KMS-11 (cell line): ENCODE measurements at regions not wholly inside any gene's neighbourhood (a gene's known extent, or its start where the extent isn't known, plus 50 kb on each side); places are given as distances from the start of the nearest gene placed in this dataset.
"Not testable (repeated sequence)": the region's sequence is repeated elsewhere in the genome, so short reads cannot be mapped to it uniquely, and the experiment has no call there.

ENCODE experiments used
- H2AFZ ChIP-seq: fragments of 200-600 bp; sonication (generic); 2 replicates; pipeline ENCODE4 v1.6.1; 2016; ENCODE audit warnings: antibody characterized with exemption, mixed run types, low read depth
- H3K27ac ChIP-seq: fragments of 200-600 bp; sonication (generic); 2 replicates; pipeline ENCODE4 v1.6.1; 2016; ENCODE audit warnings: mild to moderate bottlenecking, mixed run types
- H3K27me3 ChIP-seq: fragments of 200-600 bp; sonication (generic); 2 replicates; pipeline ENCODE4 v1.6.1; 2017; ENCODE audit warnings: mild to moderate bottlenecking, low read depth, mixed run types, moderate library complexity; ENCODE audit not compliant: insufficient read depth
- H3K36me3 ChIP-seq: fragments of 200-600 bp; sonication (generic); 2 replicates; pipeline ENCODE4 v1.6.1; 2017; ENCODE audit warnings: mild to moderate bottlenecking, mixed run types; ENCODE audit not compliant: insufficient read depth
- H3K4me1 ChIP-seq: fragments of 200-600 bp; sonication (generic); 2 replicates; pipeline ENCODE4 v1.6.1; 2016; ENCODE audit warnings: mild to moderate bottlenecking, low read depth, mixed run types; ENCODE audit not compliant: poor library complexity, severe bottlenecking
- H3K4me2 ChIP-seq: fragments of 200-600 bp; sonication (generic); 2 replicates; pipeline ENCODE4 v1.7.0; 2016; ENCODE audit warnings: mild to moderate bottlenecking, mixed run types
- H3K4me3 ChIP-seq: fragments of 200-600 bp; sonication (generic); IDR thresholded peaks from 2 replicates; pipeline ENCODE4 v1.6.1; 2017; ENCODE audit warnings: low read depth, low read length, mixed read lengths; ENCODE audit not compliant: insufficient read depth
- H3K79me2 ChIP-seq: fragments of 200-600 bp; sonication (generic); 2 replicates; pipeline ENCODE4 v1.6.1; 2016; ENCODE audit warnings: low read depth, mixed run types; ENCODE audit not compliant: insufficient read depth
- H3K9ac ChIP-seq: fragments of 200-600 bp; sonication (generic); 2 replicates; pipeline ENCODE4 v1.6.1; 2016; ENCODE audit warnings: mild to moderate bottlenecking, mixed run types
- H4K20me1 ChIP-seq: fragments of 200-600 bp; sonication (generic); 2 replicates; pipeline ENCODE4 v1.6.1; 2016; ENCODE audit warnings: mild to moderate bottlenecking, mixed run types; ENCODE audit not compliant: insufficient read depth
- CTCF ChIP-seq: fragments of 200-600 bp; sonication (generic); conservative IDR thresholded peaks from 2 replicates; pipeline ENCODE4 v1.6.1; 2017; ENCODE audit warnings: low read depth, mild to moderate bottlenecking, antibody characterized with exemption, low read length, moderate library complexity, mixed read lengths

DNA sequence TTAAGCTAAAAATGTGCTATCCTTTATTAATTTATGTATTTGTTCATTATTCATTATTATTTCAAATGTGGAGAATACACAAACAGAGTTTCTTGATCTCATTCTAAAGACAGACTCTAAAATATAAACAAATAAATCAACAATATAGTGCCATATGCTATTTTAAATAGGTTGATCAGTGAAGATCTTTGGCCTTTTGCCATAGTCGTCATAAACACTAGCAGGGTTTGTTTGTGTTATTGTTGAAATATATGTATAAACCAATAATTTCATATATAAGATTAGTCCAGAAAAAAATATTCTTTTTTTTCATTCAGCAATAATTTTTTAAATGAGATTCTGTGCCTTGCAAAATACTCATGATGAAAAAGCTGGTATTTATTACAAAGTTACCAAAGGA, 62.1 kb upstream of the KYNU start:
- Histone ChIP-seq H3K4me3 (no peak overlapping the region), H2AFZ (no peak overlapping the region), H4K20me1 (no peaks in the 10 kb centered on the region), H3K4me2 (no peak overlapping the region), H3K79me2 (no peaks in the 10 kb centered on the region), H3K4me1 (no peaks in the 10 kb centered on the region), H3K27me3 (no peaks in the 10 kb centered on the region), H3K9ac (no peak overlapping the region), H3K36me3 (no peaks in the 10 kb centered on the region), H3K27ac (no peak overlapping the region)
- TF ChIP-seq CTCF: no peak

DNA sequence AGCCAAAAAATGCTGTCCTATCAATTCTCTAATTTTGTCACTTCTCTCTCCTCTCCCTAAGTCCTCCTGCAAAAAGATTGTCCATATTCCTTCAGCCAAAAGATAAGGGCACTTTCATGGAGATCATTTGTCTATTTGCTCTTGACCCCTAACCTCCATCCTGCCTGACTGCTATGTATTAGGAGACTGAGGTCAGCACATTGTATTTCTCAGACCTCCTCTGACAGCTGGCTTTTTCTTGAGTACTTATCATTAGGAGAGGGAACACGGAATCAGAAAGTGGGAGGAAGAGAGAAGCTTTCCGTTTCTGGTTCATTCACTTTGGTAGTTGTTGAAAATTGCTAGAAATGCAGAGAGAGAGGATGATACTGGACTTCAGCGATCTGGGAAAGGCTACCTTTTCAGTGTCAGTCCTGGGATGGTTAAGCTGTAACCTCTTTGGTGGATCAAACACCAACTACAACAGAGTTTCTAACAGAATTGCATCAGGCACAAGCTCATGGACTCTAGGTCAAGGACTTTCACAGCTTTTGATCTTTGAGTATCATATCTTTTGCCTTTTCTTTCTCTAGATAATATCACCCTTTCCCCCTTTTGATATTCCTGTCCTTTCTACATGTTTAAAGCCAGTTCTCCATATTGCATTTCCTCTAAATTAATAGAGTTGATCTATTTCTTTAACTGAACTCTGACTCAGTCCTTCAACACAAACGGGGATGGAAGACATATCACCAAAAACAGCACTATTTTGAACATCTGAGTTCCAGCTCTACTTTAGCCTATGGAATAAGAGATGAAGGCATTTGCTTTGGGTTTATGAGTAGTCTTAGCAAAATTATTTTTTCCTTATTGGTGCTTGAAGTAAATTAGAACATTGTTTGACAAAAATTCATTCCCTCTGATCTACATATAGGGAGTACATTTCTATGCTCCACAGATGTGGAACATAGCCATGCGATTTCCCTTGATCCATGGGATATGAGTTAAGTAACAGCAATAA, 63.3 kb upstream of the KYNU start:
- Histone ChIP-seq H3K4me1 (no peaks in the 10 kb centered on the region), H3K27me3 (no peaks in the 10 kb centered on the region), H3K9ac (no peak overlapping the region), H2AFZ (no peak overlapping the region), H3K79me2 (no peaks in the 10 kb centered on the region), H3K4me2 (no peak overlapping the region), H3K27ac (no peak overlapping the region), H3K36me3 (no peaks in the 10 kb centered on the region), H3K4me3 (no peak overlapping the region), H4K20me1 (no peaks in the 10 kb centered on the region)
- no peak for TF ChIP-seq CTCF

DNA sequence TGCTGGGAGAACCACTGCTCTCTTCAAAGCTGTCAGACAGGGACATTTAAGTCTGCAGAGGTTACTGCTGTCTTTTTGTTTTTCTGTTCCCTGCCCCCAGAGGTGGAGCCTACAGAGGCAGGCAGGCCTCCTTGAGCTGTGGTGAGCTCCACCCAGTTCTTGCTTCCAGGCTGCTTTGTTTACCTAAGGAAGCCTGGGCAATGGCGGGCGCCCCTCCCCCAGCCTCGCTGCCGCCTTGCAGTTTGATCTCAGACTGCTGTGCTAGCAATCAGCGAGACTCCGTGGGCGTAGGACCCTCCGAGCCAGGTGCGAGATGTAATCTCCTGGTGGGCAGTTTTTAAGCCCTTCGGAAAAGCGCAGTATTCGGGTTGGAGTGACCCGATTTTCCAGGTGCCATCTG, 65.8 kb upstream of the KYNU start:
- not testable (repeated sequence) for H3K27me3 ChIP-seq, H3K79me2 ChIP-seq, H3K4me2 ChIP-seq, H3K4me1 ChIP-seq, H3K4me3 ChIP-seq, H3K9ac ChIP-seq, H4K20me1 ChIP-seq, H3K36me3 ChIP-seq, H2AFZ ChIP-seq, H3K27ac ChIP-seq

GRCh38 chr2:142805244-142805643, 72.2 kb upstream of the KYNU start:
- Histone ChIP-seq H3K9ac (no peak overlapping the region), H3K79me2 (no peaks in the 10 kb centered on the region), H3K27me3 (no peaks in the 10 kb centered on the region), H2AFZ (no peak overlapping the region), H3K36me3 (no peaks in the 10 kb centered on the region), H3K4me2 (no peak overlapping the region), H4K20me1 (no peaks in the 10 kb centered on the region), H3K4me1 (no peaks in the 10 kb centered on the region), H3K27ac (no peak overlapping the region), H3K4me3 (no peak overlapping the region)
- no peak for TF ChIP-seq CTCF

DNA sequence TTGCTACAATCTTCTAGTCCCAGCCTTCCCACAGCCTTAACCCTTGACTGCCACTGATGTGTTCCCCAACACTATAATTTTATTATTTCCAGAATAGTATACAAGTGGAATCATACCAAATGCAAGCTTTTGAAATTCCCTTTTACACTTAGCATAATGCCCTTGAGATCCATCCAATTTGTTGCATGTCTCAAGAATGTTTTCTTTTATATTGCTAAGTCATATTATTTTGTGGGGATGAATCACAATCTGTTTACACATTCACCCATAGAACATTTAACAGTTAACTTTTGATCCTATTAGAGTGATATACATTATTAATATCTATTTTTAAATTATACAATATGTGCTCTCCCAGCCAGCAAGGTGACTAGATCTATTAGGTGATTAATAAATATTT, 74.3 kb upstream of the KYNU start:
- Histone ChIP-seq H3K4me1 (no peaks in the 10 kb centered on the region), H3K4me3 (no peak overlapping the region), H3K27me3 (no peaks in the 10 kb centered on the region), H3K79me2 (no peaks in the 10 kb centered on the region), H2AFZ (no peak overlapping the region), H3K36me3 (no peaks in the 10 kb centered on the region), H4K20me1 (no peaks in the 10 kb centered on the region), H3K9ac (no peak overlapping the region), H3K27ac (no peak overlapping the region), H3K4me2 (no peak overlapping the region)
- no peak for TF ChIP-seq CTCF
